OCI-LY3 (cell line): ENCODE measurements at regions not wholly inside any gene's neighbourhood (a gene's known extent, or its start where the extent isn't known, plus 50 kb on each side); places are given as distances from the start of the nearest gene placed in this dataset.

Experiments used
- H2AFZ ChIP-seq: fragments of 200-600, 300-600 bp; shearing (Covaris generic); 2 replicates; pipeline ENCODE4 v1.6.0; 2014; ENCODE audit warnings: antibody characterized with exemption, low read depth, low read length
- H3K27ac ChIP-seq: fragments of 200-600, 300-600 bp; sonication (generic); 2 replicates; pipeline ENCODE4 v1.5.1; 2014; ENCODE audit warnings: mild to moderate bottlenecking, low read length, moderate library complexity, mixed read lengths
- H3K27me3 ChIP-seq: fragments of 200-600, 300-600 bp; sonication (generic); 2 replicates; pipeline ENCODE4 v1.6.1; 2014; ENCODE audit warnings: low read depth, low read length, mixed read lengths
- H3K36me3 ChIP-seq: fragments of 200-600, 300-600 bp; sonication (generic); replicated peaks from 2 replicates; pipeline ENCODE3; 2014; ENCODE audit warnings: low read depth, low read length, mixed read lengths
- H3K4me1 ChIP-seq: fragments of 300-600, 200-600 bp; sonication (generic); 2 replicates; pipeline ENCODE4 v1.6.1; 2014; ENCODE audit warnings: low read length, mixed read lengths
- H3K4me2 ChIP-seq: fragments of 200-600, 300-600 bp; sonication (generic); 2 replicates; pipeline ENCODE4 v1.6.1; 2014; ENCODE audit warnings: low read length, mixed read lengths
- H3K4me3 ChIP-seq: fragments of 300-600, 200-600 bp; sonication (generic); 2 replicates; pipeline ENCODE4 v1.5.1; 2014; ENCODE audit warnings: antibody characterized with exemption, mild to moderate bottlenecking, low read length, moderate library complexity
- H3K79me2 ChIP-seq: fragments of 300-600, 200-600 bp; shearing (Covaris generic); 2 replicates; pipeline ENCODE4 v1.6.1; 2014; ENCODE audit warnings: mild to moderate bottlenecking, low read length, mixed read lengths
- H3K9ac ChIP-seq: fragments of 300-600, 200-600 bp; shearing (Covaris generic); 2 replicates; pipeline ENCODE4 v1.6.0; 2014; ENCODE audit warnings: mild to moderate bottlenecking, low read length, moderate library complexity
- H3K9me3 ChIP-seq: fragments of 200-600, 300-600 bp; shearing (Covaris generic); 2 replicates; pipeline ENCODE4 v1.6.1; 2014; ENCODE audit warnings: low read length, mixed read lengths; ENCODE audit not compliant: insufficient read depth
- H4K20me1 ChIP-seq: fragments of 200-600, 300-600 bp; sonication (generic); 2 replicates; pipeline ENCODE4 v1.6.1; 2016; ENCODE audit warnings: low read length, mixed read lengths; ENCODE audit not compliant: insufficient read depth
- CTCF ChIP-seq: fragments of 200-600, 300-600 bp; sonication (generic); IDR thresholded peaks from 2 replicates; pipeline ENCODE4 v1.5.1; 2014; ENCODE audit warnings: antibody characterized with exemption, low read length, low read depth
- EZH2phosphoT487 ChIP-seq: fragments of 200-600 bp; shearing (Covaris generic); IDR thresholded peaks from 2 replicates; pipeline ENCODE4 v1.6.1; 2018; ENCODE audit warnings: antibody characterized with exemption, mixed run types, low read depth

- Histone ChIP-seq H3K9me3 (no peaks in the 10 kb centered on the region), H3K27me3 (no peaks in the 10 kb centered on the region), H3K27ac (no peak overlapping the region), H3K4me3 (no peak overlapping the region), H2AFZ (no peak overlapping the region), H3K4me1 (no peaks in the 10 kb centered on the region), H4K20me1 (no peaks in the 10 kb centered on the region), H3K9ac (no peak overlapping the region), H3K4me2 (no peak overlapping the region), H3K36me3 (no peaks in the 10 kb centered on the region), H3K79me2 (no peaks in the 10 kb centered on the region)
- no peak for TF ChIP-seq EZH2phosphoT487
- no peak for TF ChIP-seq CTCF
Observed at GRCh38 chr17:71252436-71252835, 868.4 kb upstream of the SOX9 start.

GRCh38 chr17:71257096-71257495, 863.7 kb upstream of the SOX9 start:
- H3K27ac ChIP-seq: no peak overlapping the region
- no peak overlapping the region for H3K9ac ChIP-seq
- no peak for TF ChIP-seq CTCF
- no peak for TF ChIP-seq EZH2phosphoT487
- H2AFZ ChIP-seq: no peak overlapping the region
- no peaks in the 10 kb centered on the region for H3K9me3 ChIP-seq
- H3K4me2 ChIP-seq: no peak overlapping the region
- H3K27me3 ChIP-seq: no peaks in the 10 kb centered on the region
- no peaks in the 10 kb centered on the region for H4K20me1 ChIP-seq
- no peaks in the 10 kb centered on the region for H3K79me2 ChIP-seq
- H3K4me3 ChIP-seq: no peak overlapping the region
- H3K36me3 ChIP-seq: no peaks in the 10 kb centered on the region
- no peaks in the 10 kb centered on the region for H3K4me1 ChIP-seq

- TF ChIP-seq EZH2phosphoT487 (no peak), CTCF (no peak)
- Histone ChIP-seq H4K20me1 (no peaks in the 10 kb centered on the region), H2AFZ (no peak overlapping the region), H3K36me3 (no peaks in the 10 kb centered on the region), H3K9ac (no peak overlapping the region), H3K4me2 (no peak overlapping the region), H3K27ac (no peak overlapping the region), H3K79me2 (no peaks in the 10 kb centered on the region), H3K9me3 (no peaks in the 10 kb centered on the region), H3K4me3 (no peak overlapping the region), H3K4me1 (no peaks in the 10 kb centered on the region), H3K27me3 (no peaks in the 10 kb centered on the region)
Observed at GRCh38 chr17:71260366-71260940, 860.4 kb upstream of the SOX9 start.

- Histone ChIP-seq H3K27me3 (no peaks in the 10 kb centered on the region), H3K79me2 (no peaks in the 10 kb centered on the region), H3K4me3 (no peak overlapping the region), H3K27ac (no peak overlapping the region), H3K4me2 (no peak overlapping the region), H3K9me3 (peaks cover 6% of the 10 kb centered on the region; the same call in 1 of the 2 replicates), H4K20me1 (no peaks in the 10 kb centered on the region), H3K36me3 (no peaks in the 10 kb centered on the region), H3K4me1 (no peaks in the 10 kb centered on the region), H3K9ac (no peak overlapping the region), H2AFZ (no peak overlapping the region)
- TF ChIP-seq EZH2phosphoT487 (no peak), CTCF (no peak)
Observed at GRCh38 chr17:71262586-71262985, 858.2 kb upstream of the SOX9 start.
